NCI-H1105 treated with DMSO at 0.1 percent for 48 hours (cell line): ENCODE measurements at regions not wholly inside any gene's neighbourhood (a gene's known extent, or its start where the extent isn't known, plus 50 kb on each side); places are given as distances from the start of the nearest gene placed in this dataset.
"Not testable (repeated sequence)": the region's sequence is repeated elsewhere in the genome, so short reads cannot be mapped to it uniquely, and the experiment has no call there.

Source experiments
- DNase-seq: peaks from one replicate; lab custom pipeline; 2025; lab: John Stamatoyannopoulos, UW

- no peak for DNase-seq
Observed at GRCh38 chr5:66413931-66414330, 182.3 kb upstream of the MAST4 start.

GRCh38 chr5:66415208-66415607, 181.0 kb upstream of the MAST4 start:
- no peak for DNase-seq

- no peak for DNase-seq
Observed at GRCh38 chr5:66416698-66417097, 179.5 kb upstream of the MAST4 start.

- DNase-seq = no peak
Observed at GRCh38 chr5:66417781-66418180, 178.4 kb upstream of the MAST4 start.

- no peak for DNase-seq
Observed at GRCh38 chr5:66423484-66423883, 172.7 kb upstream of the MAST4 start.

GRCh38 chr5:66425842-66426241, 170.4 kb upstream of the MAST4 start:
- DNase-seq = no peak

- no peak for DNase-seq
Observed at GRCh38 chr5:66426259-66427138, 169.7 kb upstream of the MAST4 start.

GRCh38 chr5:66427139-66427442, 169.1 kb upstream of the MAST4 start:
- DNase-seq = no peak

- no peak for DNase-seq
Observed at GRCh38 chr5:66436721-66437120, 159.5 kb upstream of the MAST4 start.

GRCh38 chr5:66438087-66438486, 158.1 kb upstream of the MAST4 start:
- DNase-seq = no peak

GRCh38 chr5:66438696-66439095, 157.5 kb upstream of the MAST4 start:
- DNase-seq = no peak

GRCh38 chr5:66440202-66440680, 156.0 kb upstream of the MAST4 start:
- DNase-seq = no peak

GRCh38 chr5:66441351-66441750, 154.8 kb upstream of the MAST4 start:
- DNase-seq = no peak

- DNase-seq = no peak
Observed at GRCh38 chr5:66442951-66443445, 153.2 kb upstream of the MAST4 start.

GRCh38 chr5:66443462-66444130, 152.6 kb upstream of the MAST4 start:
- DNase-seq = no peak

- not testable (repeated sequence) for DNase-seq
Observed at GRCh38 chr5:66448070-66448469, 148.1 kb upstream of the MAST4 start.

- DNase-seq = no peak
Observed at GRCh38 chr5:66450237-66450636, 146.0 kb upstream of the MAST4 start.

- DNase-seq = no peak
Observed at GRCh38 chr5:66450988-66451387, 145.2 kb upstream of the MAST4 start.

- no peak for DNase-seq
Observed at GRCh38 chr5:66452109-66452508, 144.1 kb upstream of the MAST4 start.

- no peak for DNase-seq
Observed at GRCh38 chr5:66454186-66455078, 141.8 kb upstream of the MAST4 start.

GRCh38 chr5:66459728-66460127, 136.5 kb upstream of the MAST4 start:
- no peak for DNase-seq

GRCh38 chr5:66467564-66467963, 128.6 kb upstream of the MAST4 start:
- no peak for DNase-seq
